Epithelial cell of prostate (primary cell): ENCODE measurements at regions not wholly inside any gene's neighbourhood (a gene's known extent, or its start where the extent isn't known, plus 50 kb on each side); places are given as distances from the start of the nearest gene placed in this dataset.
"Not testable (repeated sequence)": the region's sequence is repeated elsewhere in the genome, so short reads cannot be mapped to it uniquely, and the experiment has no call there.

ENCODE experiments used
- DNase-seq: peaks from one replicate; pipeline ENCODE4 v3.0.0-alpha.2; 2011; ENCODE audit warnings: low read depth, low spot score
- H3K27ac ChIP-seq: fragments of 450-650 bp; 2 replicates; pipeline ENCODE4 v1.5.1; 2017; ENCODE audit warnings: mild to moderate bottlenecking

DNA sequence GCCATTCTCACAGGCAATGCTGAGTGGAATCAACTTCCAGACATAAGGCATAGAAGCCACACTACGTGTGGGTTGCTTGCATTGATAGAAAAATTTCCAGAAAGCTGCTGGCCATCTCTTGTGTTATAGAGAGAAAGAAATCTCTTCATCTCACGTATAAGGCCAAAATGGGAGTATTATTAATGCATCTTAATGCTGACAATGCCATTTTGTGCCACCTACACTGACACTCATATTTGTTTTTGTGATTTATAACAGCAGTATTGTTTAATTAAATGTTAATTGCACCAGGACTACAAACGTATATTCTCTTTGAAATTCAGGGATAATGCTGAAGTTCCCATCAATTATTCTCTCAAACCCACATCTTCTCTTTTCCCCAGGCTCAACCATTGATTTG is 56.1 kb upstream of the TMEM132D start:
- no peak overlapping the region for H3K27ac ChIP-seq
- no peak for DNase-seq

DNA sequence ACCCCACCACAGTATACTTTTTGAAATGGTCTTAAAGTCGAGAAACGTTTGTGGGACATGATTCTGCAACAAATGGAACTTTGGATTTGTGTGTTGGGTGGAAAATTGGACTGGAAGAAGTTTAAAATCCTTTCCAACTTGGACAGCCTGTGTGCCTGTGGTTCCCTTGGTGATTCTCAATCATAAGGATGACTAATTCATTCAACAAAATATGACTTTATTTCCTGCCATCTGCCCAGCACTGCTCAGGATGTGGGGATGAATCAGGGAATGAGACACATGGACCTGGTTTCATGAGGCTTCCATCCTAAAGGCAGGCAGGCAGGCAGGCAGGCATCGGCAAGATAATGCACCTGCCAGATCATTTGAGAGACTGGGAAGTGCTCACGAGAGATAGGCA is 57.3 kb upstream of the TMEM132D start:
- H3K27ac ChIP-seq: no peak overlapping the region
- peak; percentile 3 for DNase-seq

DNA sequence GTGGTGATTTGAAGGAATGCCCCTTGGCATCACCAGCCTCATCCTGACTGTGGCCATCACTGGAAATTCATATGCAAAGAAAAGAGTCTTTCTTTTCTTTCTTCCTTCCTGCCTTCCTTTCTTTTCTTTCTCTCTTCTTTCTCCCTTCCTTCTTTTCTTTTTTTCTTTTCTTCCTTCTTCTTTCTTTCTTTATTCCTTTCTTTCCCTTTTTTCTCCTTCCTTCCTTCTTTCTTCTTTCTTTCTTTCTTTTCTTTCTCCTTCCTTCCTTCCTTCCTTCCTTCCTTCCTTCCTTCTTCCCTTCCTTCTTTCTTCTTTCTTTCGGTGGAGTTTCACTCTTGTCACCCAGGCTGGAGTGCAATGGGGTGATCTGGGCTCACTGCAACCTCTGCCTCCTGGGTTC is 58.0 kb upstream of the TMEM132D start:
- no peak for DNase-seq
- H3K27ac ChIP-seq: no peak overlapping the region

DNA sequence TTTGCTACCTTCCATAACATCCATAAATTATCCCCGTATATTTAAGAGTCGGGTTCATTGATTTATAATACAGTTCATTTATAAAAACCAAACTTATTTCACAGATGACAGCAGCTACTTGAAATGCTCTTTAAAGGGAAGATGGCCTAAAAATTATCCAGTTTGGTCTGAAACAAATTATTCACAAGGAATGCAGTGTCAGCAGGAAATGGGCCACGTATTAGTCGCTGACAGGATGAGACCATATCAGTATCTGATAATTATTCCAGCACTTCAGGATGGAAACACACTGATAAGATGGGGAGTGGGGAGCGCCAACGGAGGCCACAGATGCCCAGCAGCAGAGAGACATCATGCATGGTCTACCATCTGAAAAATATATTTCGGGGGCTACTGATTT is 60.5 kb upstream of the TMEM132D start:
- DNase-seq: no peak
- no peak overlapping the region for H3K27ac ChIP-seq

DNA sequence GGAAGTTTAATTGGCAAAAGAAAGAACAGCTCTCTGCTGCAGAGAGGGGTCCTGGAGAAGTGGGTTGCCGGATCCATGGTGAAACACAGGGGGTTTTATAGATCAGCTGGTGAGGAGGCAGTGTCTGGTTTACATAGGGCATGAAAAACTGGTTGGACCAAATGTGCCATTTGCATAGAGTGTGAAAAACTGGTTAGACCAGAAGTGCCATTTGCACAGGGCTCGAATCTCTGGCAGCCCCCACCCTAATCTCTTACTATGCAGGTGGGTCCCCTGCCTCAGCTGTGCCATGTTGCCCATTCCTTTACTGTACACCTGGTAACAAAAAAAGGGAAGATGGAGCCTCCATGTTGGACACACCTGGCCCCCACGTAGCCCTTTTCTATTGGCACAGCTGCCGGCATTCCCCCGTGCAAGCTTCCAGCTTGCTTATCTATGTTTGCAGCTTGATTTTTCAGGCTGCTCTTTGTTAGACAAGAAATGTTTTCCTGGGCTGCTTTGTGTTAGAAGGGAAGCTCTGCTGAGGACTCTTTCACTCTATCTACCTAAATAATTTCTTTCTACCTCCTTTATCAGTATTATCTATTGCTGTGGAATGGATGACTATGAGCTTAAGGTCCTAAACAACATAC is 61.1 kb upstream of the TMEM132D start:
- H3K27ac ChIP-seq: no peak overlapping the region
- no peak for DNase-seq

DNA sequence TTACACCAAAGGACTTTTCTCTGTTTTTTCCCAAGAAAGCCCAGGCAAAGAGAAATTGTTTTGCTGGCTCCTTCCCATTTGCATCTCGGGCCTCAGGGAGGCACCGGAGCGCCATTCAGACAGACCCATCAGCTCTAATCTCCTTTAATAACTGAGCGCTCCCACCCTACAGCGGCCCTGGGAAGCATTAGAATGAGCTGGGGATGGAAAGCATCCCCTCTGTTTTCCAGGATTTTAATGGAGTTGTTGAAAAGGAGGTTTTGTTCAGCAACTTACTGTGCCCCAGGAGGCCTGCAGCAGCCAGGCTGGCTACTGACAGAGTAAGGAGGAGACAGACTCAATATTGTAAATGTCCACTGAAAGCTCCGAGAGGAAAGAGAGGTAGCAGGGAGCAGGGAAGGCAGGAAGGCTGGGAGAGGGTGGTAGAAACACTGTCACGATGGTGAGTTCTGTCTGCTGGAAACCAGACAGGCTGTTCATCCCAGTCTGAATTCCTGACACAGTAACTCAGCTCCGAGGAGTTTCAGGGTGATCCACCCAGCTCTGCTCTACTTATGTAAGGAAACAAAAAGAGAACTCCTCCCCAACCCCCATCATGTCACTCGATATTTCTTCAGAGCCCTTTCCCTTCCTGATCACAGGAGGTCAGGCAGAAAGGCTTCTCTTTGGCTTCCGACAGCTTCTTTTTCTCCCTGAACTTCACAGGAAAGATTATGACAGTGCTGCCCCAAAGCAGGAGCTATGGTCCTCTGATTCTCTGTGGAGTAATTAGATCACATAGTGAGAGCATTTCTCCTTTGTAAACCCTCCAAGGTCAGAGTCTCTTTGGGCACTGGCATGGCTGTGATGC is 62.5 kb upstream of the TMEM132D start:
- DNase-seq: no peak

DNA sequence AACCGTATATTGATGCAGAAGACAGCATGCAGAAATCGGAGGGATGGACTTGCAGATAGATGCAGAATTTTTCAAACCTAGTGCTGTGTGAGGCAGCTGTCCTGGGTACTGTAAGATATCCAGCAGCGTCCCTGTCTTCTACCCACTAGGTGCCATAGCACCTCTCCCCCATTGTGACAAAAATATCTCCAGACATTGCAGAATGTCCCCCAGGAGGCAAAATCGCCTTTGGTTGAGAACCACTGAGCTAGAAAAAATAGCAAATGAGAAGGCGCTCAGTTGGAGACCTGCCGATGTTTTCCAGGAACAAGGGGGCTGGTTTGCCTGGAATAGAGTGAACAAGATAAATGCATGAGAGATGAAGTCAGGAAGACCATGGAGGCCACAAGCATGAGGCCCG is 67.9 kb upstream of the TMEM132D start:
- no peak for DNase-seq
- H3K27ac ChIP-seq: no peak overlapping the region

More for the DNA sequence above, 62.5 kb upstream of the TMEM132D start:
- H3K27ac ChIP-seq: no peak overlapping the region

DNA sequence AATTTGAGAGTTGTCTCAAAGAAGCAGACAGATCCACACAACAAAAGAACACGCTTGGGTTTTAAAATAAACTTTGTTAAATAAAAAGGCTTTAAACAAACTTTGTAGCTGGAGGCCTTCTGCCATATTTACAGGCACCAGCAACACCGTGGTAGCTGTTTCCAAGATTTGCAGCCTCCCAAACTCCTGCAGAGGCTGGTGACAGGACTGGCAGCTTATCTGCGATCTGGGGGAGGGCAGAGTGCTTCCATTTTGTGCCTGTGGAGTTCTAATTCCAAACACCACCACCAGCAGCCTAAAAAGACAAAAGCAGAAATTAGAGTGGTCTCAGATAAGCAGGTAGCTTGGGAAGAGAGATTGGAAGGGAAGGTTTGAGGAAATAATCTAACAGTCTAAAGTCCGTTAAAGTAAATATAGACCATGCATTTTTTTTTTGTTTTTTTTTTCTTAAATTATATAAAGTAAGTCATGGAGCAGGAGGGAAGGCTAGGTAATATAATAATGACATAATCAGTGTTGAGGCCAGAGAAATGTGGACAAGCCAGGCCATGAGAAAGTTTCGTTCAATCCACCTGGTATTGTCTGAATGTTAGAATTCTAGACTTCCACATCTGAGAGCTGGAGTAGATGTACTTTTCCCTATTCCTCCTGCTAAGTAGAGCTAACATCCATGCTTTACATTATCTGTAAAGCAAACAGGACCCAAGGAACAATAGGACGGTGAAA is 69.6 kb upstream of the TMEM132D start:
- DNase-seq: no peak
- H3K27ac ChIP-seq: no peak overlapping the region

DNA sequence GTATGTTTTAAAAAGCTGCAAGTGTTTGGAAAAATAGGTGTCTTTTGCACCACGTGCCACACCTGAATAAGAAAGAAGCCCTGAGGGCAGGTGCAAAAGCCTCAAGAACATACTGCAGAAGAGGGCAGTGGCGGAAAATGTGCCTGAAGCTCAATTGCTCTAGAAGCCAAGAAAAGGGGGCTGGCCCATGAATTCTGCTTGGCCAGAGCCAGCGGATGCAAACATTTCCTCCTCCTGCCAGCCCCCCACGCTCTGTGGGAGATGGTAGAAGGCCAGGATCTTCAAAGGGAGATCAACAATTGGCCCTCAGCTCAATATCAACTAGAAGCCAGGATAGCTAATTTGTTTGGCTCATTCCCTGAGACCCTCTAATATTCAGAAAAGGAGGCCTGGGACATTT is 80.3 kb upstream of the TMEM132D start:
- no peak for DNase-seq
- no peak overlapping the region for H3K27ac ChIP-seq

DNA sequence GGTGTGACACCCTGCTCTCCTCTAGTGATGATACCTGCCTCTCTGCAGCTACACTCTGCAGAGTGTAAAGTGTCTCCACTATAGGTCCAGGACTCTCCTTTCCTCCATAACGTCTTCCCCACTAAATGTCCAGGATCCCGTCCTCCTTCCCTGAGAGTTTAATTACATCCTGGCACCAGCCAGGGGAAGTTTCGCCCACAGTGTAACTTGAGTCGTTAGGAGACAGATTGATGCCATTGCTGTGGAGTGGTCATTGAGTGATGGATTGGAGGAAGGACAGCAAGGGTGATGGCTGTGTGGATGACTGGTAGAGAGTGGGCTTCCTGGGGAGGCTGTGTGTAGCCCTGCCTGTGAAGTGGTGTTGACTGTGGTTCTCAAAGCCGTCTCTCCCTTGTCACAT is 84.0 kb upstream of the TMEM132D start:
- DNase-seq: no peak
- no peak overlapping the region for H3K27ac ChIP-seq

DNA sequence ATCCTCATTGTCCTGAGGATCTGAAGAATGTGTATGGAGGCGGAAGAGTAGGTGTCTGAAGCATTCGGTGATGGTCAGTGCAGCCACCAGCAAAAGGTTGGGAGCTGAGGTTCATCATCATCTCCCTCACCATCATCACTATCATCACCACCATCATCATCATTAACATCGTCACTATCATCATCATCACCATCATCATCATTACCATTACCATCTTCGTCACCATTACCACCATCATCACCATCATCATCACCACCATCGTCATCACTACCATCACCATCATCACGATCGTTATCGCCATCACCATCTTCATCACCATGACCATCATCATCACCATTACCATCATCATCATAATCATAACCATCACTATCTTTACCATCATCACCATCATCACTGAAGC is 90.8 kb upstream of the TMEM132D start:
- DNase-seq: no peak
- no peak overlapping the region for H3K27ac ChIP-seq

DNA sequence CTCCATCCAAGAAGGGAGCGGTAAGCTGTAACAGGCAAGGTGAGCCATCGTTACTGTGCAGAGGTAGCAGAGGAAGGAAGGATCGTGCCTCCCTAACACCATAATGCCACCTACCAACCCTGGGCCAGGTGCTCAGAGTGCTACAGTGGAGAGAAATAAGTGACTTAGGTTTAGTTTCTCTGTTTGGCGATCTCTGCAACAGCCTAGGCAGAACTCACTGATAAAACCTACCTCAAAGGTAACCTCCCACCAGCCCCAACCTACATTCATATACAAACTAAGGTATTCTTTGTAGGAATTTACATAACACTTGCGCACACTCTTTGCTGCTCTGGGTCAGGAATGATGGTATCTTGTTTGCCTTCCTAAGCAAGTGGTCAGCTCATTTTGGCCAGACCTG is 93.4 kb upstream of the TMEM132D start:
- no peak for DNase-seq
- no peak overlapping the region for H3K27ac ChIP-seq

DNA sequence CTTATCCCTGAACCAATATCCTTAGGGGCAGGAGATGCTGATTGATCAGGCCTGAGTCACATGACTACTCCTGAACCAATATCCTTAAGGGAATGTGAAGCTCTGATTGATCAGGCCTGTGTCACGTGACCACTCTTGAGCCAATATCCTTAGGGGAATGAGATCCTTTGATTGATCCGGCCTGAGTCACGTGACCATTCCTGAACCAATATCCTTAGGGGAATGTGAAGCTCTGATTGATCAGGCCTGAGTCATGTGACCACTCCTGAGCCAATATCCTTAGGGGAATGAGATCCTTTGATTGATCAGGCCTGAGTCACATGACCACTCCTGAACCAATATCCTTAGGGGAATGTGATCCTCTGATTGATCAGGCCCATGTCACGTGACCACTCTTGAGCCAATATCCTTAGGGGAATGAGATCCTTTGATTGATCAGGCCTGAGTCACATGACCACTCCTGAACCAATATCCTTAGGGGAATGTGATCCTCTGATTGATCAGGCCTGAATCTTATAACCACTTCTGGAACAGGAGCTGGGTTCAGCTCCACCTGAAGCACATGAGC is 100.6 kb upstream of the TMEM132D start:
- not testable (repeated sequence) for H3K27ac ChIP-seq, DNase-seq

DNA sequence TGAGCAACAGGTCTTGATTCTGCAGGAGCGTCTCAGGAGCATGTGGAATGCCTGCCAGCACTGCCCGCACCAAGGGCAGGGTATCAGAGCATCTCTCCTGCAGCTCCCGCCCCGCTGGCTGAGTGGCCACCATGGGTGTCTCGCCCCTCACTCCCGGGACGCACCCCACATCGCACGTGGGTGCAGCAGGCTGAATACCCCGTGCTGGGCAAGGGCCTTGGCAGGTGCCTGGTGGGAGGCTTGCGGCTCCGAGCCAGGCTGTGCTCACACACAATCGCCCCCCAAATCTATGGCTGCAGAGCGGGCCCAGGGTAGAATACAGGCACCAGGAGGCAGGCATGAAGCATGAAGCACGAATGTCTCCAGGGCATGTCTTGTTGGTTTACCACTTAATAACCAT is 103.9 kb upstream of the TMEM132D start:
- DNase-seq: no peak
- H3K27ac ChIP-seq: no peak overlapping the region

DNA sequence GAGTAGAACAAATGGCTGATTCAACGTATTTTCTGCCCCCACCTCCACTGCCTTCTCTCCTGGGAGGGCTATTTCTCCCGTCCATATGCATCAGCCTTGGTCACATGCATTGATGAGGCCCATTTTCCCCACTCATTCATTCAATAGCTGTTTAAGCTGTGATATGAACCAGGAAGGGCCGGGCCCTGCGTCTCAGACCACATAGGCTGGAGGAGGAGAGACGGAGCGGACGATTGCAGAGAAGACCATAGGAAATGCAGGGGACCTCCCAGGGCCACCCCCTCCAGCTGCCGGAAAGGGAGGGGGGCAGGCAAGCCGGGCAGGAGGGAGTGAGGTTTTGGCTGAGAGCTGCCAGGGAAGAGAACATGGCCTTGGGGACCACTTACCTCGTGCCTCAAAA is 104.4 kb upstream of the TMEM132D start:
- H3K27ac ChIP-seq: no peak overlapping the region
- no peak for DNase-seq

DNA sequence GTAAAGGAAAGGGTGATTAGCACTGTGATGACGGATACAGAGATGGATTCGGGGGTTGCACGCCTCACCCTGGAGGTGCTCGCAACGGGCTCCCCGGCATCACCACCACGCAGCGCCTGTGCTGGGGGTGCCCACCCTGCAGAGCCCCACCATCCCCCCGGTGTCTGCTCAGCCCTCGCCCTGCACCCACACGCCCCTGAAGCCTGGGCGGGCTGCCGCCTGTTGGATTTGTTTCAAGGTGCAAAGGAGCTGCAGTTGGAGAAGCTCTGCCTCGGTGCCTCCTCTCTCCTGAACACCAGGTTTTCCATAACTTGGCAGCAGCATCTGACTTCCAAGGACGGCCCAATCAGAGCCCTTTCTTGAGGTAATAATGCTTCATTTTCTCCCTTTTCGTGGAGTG is 106.1 kb upstream of the TMEM132D start:
- no peak overlapping the region for H3K27ac ChIP-seq
- DNase-seq: no peak

DNA sequence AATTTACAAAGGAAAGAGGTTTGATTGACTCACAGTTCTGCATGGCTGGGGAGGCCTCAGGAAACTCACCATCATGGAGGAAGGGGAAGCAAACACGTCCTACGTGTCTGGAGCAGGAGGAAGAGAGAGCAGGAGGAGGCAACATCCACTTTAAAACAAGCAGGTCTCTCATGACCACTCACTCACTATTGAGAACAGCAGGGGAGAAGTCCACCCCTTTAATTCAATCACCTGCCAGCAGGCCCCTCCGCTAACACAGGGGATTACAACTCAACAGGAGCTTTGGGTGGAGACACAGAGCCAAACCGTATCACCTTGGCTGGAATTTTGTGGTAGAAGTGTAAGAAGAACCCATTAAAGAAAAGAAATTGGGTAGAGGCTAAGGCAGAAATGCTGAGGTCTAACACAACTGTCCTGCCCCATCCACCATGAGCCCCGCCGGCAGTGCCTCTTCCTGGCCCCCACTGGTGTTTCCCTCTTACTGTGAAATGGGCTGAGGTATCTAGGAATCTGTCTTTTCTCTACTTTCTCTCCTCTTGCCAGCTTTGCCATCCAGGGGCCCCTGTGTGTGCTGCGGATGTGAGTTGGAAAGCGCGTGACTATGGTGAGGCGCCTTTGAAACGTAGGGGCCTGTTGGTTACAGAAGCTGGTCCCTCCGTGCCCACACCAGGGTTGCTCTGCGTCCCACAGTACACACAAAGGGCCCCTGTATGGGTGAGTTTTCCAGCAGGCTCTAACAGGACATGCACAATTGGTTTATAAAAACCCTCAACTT is 108.0 kb upstream of the TMEM132D start:
- no peak overlapping the region for H3K27ac ChIP-seq
- no peak for DNase-seq

DNA sequence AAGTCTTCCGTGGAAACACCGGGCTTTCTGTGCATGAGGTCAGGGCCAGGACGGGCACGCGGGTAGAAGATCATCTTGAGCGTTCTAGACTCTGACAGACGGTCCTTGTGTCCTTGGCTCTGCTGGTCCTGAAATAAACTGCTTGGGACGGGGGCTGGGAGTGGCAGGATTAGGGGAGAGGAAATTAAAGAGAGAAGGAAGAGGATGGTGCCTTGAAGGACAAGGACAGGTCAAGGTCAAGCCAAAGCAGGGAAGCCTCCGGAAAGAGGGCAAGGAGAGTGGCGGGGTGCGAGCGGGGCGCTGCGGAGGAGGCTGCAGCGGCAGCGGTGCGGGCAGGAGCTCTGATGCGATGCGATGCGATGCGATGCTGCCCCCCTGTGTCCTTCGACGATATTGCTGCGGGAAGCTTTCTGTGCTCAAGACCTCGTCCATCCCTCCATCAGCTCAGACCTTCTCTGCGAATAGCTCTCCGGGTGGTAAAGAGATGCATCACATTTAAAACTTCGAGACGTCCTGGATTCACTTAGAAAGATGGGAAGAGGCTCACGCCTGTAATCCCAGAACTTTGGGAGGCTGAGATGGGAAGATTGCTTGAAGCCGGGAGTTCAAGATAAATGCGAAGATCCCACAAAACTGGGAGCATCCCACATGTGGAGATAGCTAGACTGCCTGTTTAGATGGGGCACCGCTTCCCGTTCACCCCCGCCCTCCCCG is 110.1 kb upstream of the TMEM132D start:
- DNase-seq: no peak
- H3K27ac ChIP-seq: no peak overlapping the region

DNA sequence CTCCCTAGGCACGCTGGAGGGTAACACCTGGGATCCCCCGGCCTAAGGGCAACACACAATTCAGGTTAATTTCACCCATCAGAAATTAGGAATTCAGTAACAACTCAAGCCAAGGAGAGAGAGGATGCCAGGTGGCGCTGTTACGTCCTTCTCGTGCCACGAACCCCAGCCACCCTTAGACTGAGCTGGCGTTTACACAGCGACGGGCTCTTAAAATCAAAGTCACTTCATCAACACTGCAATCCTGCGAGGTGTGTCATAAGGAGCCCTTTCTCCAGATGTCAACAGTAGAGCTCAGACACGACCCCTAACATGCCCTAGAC is 110.6 kb upstream of the TMEM132D start:
- DNase-seq: no peak
- H3K27ac ChIP-seq: no peak overlapping the region

DNA sequence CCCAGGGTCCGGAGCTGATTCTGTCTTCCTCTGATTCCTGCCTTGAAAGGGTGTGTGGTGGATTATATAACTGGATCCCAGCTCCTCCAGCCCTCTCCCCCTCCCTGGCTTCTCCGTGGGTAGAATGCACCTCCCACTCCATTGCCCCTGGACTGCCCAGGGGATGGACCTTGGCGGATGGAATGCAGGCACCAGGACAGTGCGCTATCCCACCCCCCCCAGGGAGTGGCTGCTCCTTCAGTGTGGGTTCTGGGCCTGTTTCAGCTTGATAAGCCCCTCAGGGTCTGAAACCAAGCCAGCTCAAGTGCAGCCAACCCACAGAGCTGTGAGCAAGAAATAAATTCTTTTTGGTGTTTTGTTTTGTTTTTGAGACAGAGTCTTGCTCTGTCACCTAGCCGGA is 112.4 kb upstream of the TMEM132D start:
- DNase-seq: no peak
- H3K27ac ChIP-seq: no peak overlapping the region
